Stimulated activated CD4-positive, alpha-beta T cell treated with anti-CD3 and anti-CD28 coated beads, Interleukin-15, amount 100 ng/mL, for 24 hours (primary cell): ENCODE measurements at regions not wholly inside any gene's neighbourhood (a gene's known extent, or its start where the extent isn't known, plus 50 kb on each side); places are given as distances from the start of the nearest gene placed in this dataset.

Experiments used
- DNase-seq: peaks from one replicate; pipeline ENCODE4 v3.0.0-alpha.2; 2020

DNA sequence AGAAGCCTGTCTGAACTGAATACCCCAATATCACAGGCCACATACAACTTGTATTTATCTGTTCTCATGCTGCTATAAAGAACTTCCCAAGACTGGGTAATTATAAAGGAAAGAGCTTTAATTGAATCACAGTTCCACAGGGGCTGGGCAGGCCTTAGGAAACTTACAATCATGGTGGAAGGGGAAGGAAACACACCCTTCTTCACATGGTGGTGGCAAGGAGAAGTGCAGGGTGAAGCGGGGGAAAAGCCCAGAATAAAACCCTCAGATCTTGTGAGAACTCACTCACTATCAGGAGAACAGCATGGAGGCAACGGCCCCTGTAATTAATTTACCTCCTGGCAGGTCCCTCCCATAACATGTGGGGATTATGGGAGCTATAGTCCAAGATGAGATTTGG is 50.3 kb upstream of the FNDC1 start:
- no peak for DNase-seq

- DNase-seq, result no peak
Observed at GRCh38 chr6:159117563-159117962, 51.6 kb upstream of the FNDC1 start.

DNA sequence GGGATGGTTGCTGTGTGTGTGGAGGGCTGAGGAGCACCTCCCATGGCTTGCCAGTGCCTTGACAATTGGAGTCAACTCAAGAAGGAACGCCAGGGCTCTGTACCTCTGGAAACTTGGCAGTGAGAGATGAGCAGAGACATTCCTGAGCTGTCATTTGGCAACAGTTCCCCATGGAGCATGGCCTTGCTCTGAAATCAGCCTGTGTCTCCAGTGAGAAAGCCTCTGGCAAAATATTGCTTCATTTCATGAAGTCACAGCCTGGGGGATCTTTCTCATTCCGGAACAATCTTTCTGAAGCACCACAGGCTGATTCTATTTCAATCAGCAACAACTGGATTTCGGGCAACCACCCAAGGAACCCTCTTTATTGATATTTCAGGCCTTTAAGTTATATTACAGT is 52.2 kb upstream of the FNDC1 start:
- no peak for DNase-seq

GRCh38 chr6:159116343-159116742 is 52.9 kb upstream of the FNDC1 start:
- no peak for DNase-seq

DNA sequence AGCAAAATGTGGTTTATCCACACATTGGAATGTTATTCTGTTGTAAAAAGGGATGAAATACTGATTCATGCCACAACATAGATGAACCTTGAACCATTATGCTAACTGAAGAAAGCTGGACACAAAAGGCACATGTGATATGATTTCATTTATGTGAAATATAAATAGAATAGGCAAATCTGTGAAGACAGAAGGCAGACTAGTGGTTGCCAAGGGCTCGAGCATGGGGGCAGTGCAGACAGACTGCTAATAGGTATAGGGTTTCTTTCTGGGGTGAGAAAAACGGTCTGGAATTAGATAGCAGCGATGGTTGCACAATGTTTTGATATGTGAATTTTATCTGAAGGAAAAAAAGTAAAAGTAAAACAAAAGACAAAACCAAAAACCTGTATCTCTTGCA is 54.6 kb upstream of the FNDC1 start:
- DNase-seq, result no peak

GRCh38 chr6:159113223-159113622 is 56.0 kb upstream of the FNDC1 start:
- no peak for DNase-seq

- DNase-seq, result no peak
Observed at GRCh38 chr6:159112714-159113113, 56.5 kb upstream of the FNDC1 start.

GRCh38 chr6:159110748-159111147 is 58.5 kb upstream of the FNDC1 start:
- no peak for DNase-seq

DNA sequence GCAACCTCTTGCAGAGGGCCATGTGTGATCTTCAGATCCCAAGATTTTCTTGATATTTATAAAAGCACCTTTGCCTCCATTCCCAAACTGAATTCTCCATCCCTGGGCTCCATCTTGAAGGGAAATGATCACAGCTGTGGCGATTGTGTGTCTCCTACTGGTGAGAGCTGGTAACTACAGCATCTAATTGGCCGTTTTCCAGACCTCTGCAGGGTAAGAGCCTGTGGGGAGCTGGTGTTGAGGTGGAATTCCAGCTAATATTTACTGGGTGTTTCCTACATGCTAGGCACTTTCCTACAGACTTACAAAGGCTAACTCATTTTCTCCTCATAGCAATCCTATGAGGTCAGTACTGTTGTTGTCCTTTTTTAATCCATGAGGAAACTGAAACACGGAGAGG is 59.2 kb upstream of the FNDC1 start:
- DNase-seq, result peak; percentile 51

DNA sequence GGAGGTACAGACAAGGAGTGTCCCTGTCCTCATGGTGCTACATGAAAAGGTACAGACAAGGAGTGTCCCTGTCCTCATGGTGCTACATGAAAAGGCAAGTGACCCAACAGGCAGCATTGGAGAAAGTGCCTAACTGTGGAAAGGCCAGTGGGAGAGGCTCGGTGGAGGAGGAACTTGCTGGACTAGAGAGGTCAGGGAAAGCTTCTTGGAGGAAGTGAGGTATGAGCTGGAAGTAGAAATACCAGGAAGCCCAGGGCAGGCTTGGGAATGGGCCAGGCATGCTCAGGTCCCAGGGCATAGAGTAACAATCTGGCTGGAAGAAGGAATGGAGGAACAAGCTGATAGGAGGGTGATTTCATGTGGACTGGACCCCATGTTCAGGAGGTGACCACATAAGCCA is 59.8 kb upstream of the FNDC1 start:
- DNase-seq, result no peak

- DNase-seq, result no peak
Observed at GRCh38 chr6:159108426-159108985, 60.7 kb upstream of the FNDC1 start.

DNA sequence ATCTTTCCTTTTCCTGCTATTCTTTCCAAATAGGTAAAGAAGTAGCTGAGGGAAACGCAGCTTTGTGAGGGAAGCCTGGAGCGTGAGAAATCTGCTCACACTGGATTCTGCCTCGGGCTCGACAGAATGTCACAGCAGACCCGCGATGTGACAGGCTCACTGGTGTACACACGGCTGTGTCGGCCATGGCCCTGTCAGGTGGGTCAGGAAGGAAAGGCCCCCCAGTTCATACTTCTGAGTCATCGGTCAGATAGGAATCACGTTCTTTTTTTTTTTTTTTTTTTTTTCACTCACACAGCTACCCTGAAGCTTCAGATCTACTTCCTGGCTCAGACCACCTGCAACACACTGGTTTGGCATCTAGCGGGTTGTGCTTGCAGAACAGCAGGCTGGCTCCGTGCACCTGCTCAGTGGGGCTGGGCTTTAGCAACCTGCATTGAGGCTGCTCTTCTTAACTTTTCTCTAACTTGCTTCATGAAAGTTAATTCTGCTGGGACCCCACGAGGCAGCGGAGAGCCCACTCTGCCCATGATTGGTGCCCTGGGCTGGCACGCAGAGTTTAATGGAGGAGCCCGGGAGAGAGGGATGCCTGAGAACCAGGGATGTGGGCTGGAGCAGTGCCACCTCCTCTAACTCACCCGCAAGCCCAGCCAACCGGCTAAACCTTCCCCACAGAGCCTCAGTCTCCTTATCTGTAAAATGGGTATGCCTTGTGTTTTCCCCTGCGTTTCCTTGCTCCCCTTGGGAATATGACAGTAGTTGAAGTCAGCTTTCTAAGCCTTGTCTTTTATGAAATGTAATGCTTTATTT is 61.5 kb upstream of the FNDC1 start:
- DNase-seq, result peak; percentile 54

DNA sequence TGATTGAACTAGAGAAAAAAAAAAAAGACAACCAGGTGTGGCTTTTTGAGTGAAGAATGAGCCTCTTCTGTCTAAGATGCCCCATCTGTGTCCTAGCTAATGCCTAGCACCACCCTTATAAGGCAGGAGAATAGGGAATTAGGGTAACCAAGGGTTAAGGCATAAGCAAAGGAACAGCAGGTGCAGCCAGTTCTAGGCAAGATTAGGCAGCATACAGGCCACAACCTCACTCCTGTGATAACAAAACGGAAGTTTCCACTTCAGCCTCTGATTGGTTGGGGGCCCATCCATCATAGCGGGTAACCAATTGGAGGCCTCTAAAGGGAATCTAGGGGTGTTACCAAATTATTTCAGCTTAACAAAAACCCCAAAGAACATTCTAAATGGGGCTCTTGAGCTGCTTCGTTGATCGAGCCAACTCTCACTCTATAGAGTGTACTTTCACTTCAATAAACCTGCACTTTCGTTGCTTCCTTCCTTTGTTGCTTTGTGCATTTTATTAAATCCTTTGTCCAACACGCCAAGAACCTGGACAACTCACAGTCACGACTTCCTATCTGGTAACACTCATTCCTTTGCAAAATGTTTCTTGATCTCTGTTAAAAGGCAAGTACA is 61.9 kb upstream of the TAGAP start:
- peak; percentile 90 for DNase-seq

GRCh38 chr6:159105716-159106115 is 60.9 kb upstream of the TAGAP start:
- no peak for DNase-seq

DNA sequence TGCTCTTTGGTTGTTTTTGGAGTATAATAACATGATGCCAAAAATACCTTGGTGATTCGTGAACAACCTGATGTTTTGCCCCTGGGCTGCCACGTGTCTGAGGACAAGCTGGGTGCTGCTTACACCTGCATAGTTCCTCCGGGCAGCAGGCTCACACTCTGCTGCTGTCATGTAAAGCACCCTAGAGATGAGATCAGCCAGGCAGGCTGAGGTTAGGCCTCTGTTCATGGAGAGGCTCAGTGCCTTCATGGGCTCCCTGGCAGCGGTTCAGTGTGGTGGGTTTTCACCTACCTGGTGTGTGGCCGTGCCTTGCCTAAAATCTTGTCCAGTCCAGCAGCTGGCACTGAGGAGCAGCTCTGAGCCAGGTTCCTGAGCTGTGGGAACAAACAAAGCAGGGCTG is 60.1 kb upstream of the TAGAP start:
- DNase-seq, result no peak

- peak; percentile 85 for DNase-seq
Observed at GRCh38 chr6:159104163-159104925, 59.6 kb upstream of the TAGAP start.

GRCh38 chr6:159103396-159104162 is 58.8 kb upstream of the TAGAP start:
- DNase-seq, result no peak

GRCh38 chr6:159102373-159103160 is 57.8 kb upstream of the TAGAP start:
- no peak for DNase-seq

DNA sequence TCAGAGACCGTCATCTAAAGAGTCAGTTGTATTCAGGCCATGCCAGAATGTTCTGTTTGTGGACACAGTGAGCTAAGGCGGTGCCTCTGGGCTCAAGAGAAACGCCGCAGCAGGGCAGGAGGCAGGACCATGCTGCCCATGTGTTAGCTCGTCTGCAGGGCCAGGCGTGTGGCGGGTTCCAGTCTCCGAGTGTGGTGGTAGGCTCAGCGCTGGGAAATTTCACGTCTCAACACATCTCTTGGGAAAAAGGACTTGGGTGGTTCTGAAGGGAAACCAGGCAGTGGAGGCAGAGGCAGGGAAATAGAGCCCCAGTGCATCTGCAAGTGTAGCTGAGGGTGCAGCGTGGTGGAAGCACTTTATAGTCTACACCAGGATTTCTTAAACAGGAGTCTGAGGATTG is 56.9 kb upstream of the TAGAP start:
- DNase-seq, result no peak

GRCh38 chr6:159100395-159101182 is 55.8 kb upstream of the TAGAP start:
- DNase-seq, result no peak

- no peak for DNase-seq
Observed at GRCh38 chr6:159099961-159100360, 55.2 kb upstream of the TAGAP start.
